Gastrocnemius medialis (tissue), 4 donors: ENCODE measurements at regions not wholly inside any gene's neighbourhood (a gene's known extent, or its start where the extent isn't known, plus 50 kb on each side); places are given as distances from the start of the nearest gene placed in this dataset.

Source experiments
- ATAC-seq, 2 donors: fragments of 150-250 bp; one replicate each; pipeline ENCODE4 v1.9.1; 2016
- DNase-seq, 2 donors: peaks; one replicate each; pipeline ENCODE4 v3.0.0-alpha.2; 2019
- H3K27ac ChIP-seq, 4 donors: fragments of 200-600 bp; sonication (generic); 1 replicate in 1 of 4; 2 replicates in 3 of 4; pipeline ENCODE4 v1.5.1; 2016 to 2018; ENCODE audit warnings: mild to moderate bottlenecking in 2 of 4, moderate library complexity in 1 of 4
- H3K27me3 ChIP-seq, 3 donors: fragments of 200-600 bp; sonication (generic) in 2 of 3; 1 replicate in 1 of 3; 2 replicates in 2 of 3; pipeline versions ENCODE4 v1.5.1 to v1.6.0; 2016 to 2019; ENCODE audit warnings: mild to moderate bottlenecking in 1 of 3, moderate library complexity in 1 of 3
- H3K36me3 ChIP-seq, 2 donors: fragments of 200-600 bp; sonication (generic) in 1 of 2; one replicate each; pipeline ENCODE4 v1.5.1; 2017 to 2018
- H3K4me1 ChIP-seq, 2 donors: fragments of 200-600 bp; sonication (generic) in 1 of 2; one replicate each; pipeline ENCODE4 v1.5.1; 2016 to 2017; ENCODE audit warnings: mild to moderate bottlenecking in 2 of 2
- H3K4me3 ChIP-seq, 4 donors: fragments of 200-600 bp; sonication (generic) in 3 of 4; 1 replicate in 1 of 4; 2 replicates in 3 of 4; pipeline ENCODE4 v1.5.1; 2016 to 2019; ENCODE audit warnings: mild to moderate bottlenecking in 2 of 4
- H3K9me3 ChIP-seq, 3 donors: fragments of 200-600 bp; sonication (generic) in 2 of 3; 1 replicate in 1 of 3; 2 replicates in 2 of 3; pipeline ENCODE4 v1.5.1; 2016 to 2019
- CTCF ChIP-seq, 5 experiments: fragments of 450-650 bp in 3 of 5; fragments of 200-600 bp in 2 of 5; sonication (generic) in 2 of 5; IDR thresholded peaks in 4 of 5; conservative IDR thresholded peaks in 1 of 5; 1 replicate in 4 of 5; 2 replicates in 1 of 5; pipeline ENCODE4 v1.5.1; 2016 to 2019; ENCODE audit warnings: antibody characterized with exemption in 5 of 5, mild to moderate bottlenecking in 3 of 5, moderate library complexity in 3 of 5
- POLR2A ChIP-seq, 2 donors: fragments of 450-650 bp; IDR thresholded peaks; one replicate each; pipeline ENCODE4 v1.6.1; 2017; ENCODE audit warnings: antibody characterized with exemption in 2 of 2, mild to moderate bottlenecking in 2 of 2, moderate library complexity in 2 of 2
- in situ Hi-C, 4 donors: fragments of 200-750 bp; cut with MboI; loops; one replicate each; pipeline versions ENCODE4 v1.15.0 to v1.8.0; 2017; ENCODE audit warnings: low sequenced_read_pairs in 4 of 4
- intact Hi-C: fragments of 100-400 bp; cut with DNase I; formaldehyde crosslinking; loops from one replicate; pipeline ENCODE4 v1.15.1; 2023; ENCODE audit warnings: low total_unique reads

GRCh38 chr14:95979339-95980042, 59.7 kb upstream of the C14orf132 start:
- no peaks in the 10 kb centered on the region for H3K9me3 ChIP-seq
- intact Hi-C loops = no loop called here
- no peak for TF ChIP-seq CTCF (IDR thresholded peaks at IDR 0.05 in 4 of 5, conservative IDR thresholded peaks at IDR 0.05 in 1 of 5)
- TF ChIP-seq POLR2A (IDR thresholded peaks at IDR 0.05) = no peak
- no peaks in the 10 kb centered on the region for H3K27me3 ChIP-seq
- no peak overlapping the region for H3K4me3 ChIP-seq
- in situ Hi-C loops = loop anchor here in 3 of 4 donors (25.0 kb wide), 1 partner anchor 417 kb away; no protein-coding TSS in a partner anchor
- DNase-seq (no peak), ATAC-seq (no peak)
- H3K27ac ChIP-seq = no peak overlapping the region
- no peaks in the 10 kb centered on the region for H3K4me1 ChIP-seq
- H3K36me3 ChIP-seq = no peaks in the 10 kb centered on the region

GRCh38 chr14:95980402-95980801, 58.8 kb upstream of the C14orf132 start:
- Histone ChIP-seq H3K27ac (no peak overlapping the region), H3K4me1 (no peaks in the 10 kb centered on the region), H3K9me3 (no peaks in the 10 kb centered on the region), H3K36me3 (no peaks in the 10 kb centered on the region), H3K27me3 (no peaks in the 10 kb centered on the region), H3K4me3 (no peak overlapping the region)
- in situ Hi-C loops (loop anchor here in 3 of 4 donors (25.0 kb wide), 1 partner anchor 418 kb away; no protein-coding TSS in a partner anchor), intact Hi-C loops (no loop called here)
- TF ChIP-seq CTCF (IDR thresholded peaks at IDR 0.05 in 4 of 5, conservative IDR thresholded peaks at IDR 0.05 in 1 of 5) (no peak), POLR2A (IDR thresholded peaks at IDR 0.05) (no peak)
- no peak for ATAC-seq
- DNase-seq = no peak

GRCh38 chr14:95981965-95982364, 57.2 kb upstream of the C14orf132 start:
- in situ Hi-C loops = loop anchor here in 3 of 4 donors (25.0 kb wide), 1 partner anchor 420 kb away; no protein-coding TSS in a partner anchor
- H3K9me3 ChIP-seq = no peaks in the 10 kb centered on the region
- TF ChIP-seq CTCF (IDR thresholded peaks at IDR 0.05 in 4 of 5, conservative IDR thresholded peaks at IDR 0.05 in 1 of 5) = no peak
- no peak for TF ChIP-seq POLR2A (IDR thresholded peaks at IDR 0.05)
- intact Hi-C loops = no loop called here
- no peak for DNase-seq
- H3K36me3 ChIP-seq = no peaks in the 10 kb centered on the region
- no peak for ATAC-seq
- H3K4me3 ChIP-seq = no peak overlapping the region
- no peaks in the 10 kb centered on the region for H3K27me3 ChIP-seq
- no peak overlapping the region for H3K27ac ChIP-seq
- no peaks in the 10 kb centered on the region for H3K4me1 ChIP-seq

GRCh38 chr14:95984206-95984605, 55.0 kb upstream of the C14orf132 start:
- H3K4me3 ChIP-seq = no peak overlapping the region
- H3K9me3 ChIP-seq = no peaks in the 10 kb centered on the region
- DNase-seq (no peak), ATAC-seq (no peak)
- in situ Hi-C loops = loop anchor here in 3 of 4 donors (25.0 kb wide), 1 partner anchor 422 kb away; no protein-coding TSS in a partner anchor
- no peaks in the 10 kb centered on the region for H3K27me3 ChIP-seq
- H3K36me3 ChIP-seq = no peaks in the 10 kb centered on the region
- TF ChIP-seq CTCF (IDR thresholded peaks at IDR 0.05 in 4 of 5, conservative IDR thresholded peaks at IDR 0.05 in 1 of 5) = no peak
- TF ChIP-seq POLR2A (IDR thresholded peaks at IDR 0.05) = no peak
- intact Hi-C loops = no loop called here
- no peaks in the 10 kb centered on the region for H3K4me1 ChIP-seq
- H3K27ac ChIP-seq = no peak overlapping the region
